HepG2 (cell line): ENCODE measurements at regions not wholly inside any gene's neighbourhood (a gene's known extent, or its start where the extent isn't known, plus 50 kb on each side); places are given as distances from the start of the nearest gene placed in this dataset.
A peak's percentile ranks its signal among the peaks of the same experiment; 100 is the strongest.

Experiments used
- AGO1 ChIP-seq: fragments of 200-400 bp; formaldehyde crosslinking; IDR thresholded peaks from 2 replicates; pipeline ENCODE4 v1.6.1; 2017; ENCODE audit warnings: mild to moderate bottlenecking, low read depth, low read length, moderate library complexity; ENCODE audit not compliant: poor library complexity, severe bottlenecking
- CREB1 ChIP-seq, 2 experiments: fragments of 450-650 bp in 1 of 2; IDR thresholded peaks; 2 replicates each; pipeline ENCODE4 v1.6.1; 2016 to 2017; ENCODE audit warnings: control low read depth in 1 of 2, mild to moderate bottlenecking in 1 of 2, missing compliant biosample characterization in 1 of 2, missing genetic modification characterization in 1 of 2
- ELF1 ChIP-seq: sonication (generic); formaldehyde crosslinking; IDR thresholded peaks from 2 replicates; pipeline ENCODE4 v1.4.0; 2020; ENCODE audit warnings: missing genetic modification reagents
- FOXP1 ChIP-seq, 2 experiments: fragments of 450-650 bp in 1 of 2; IDR thresholded peaks; 2 replicates each; pipeline ENCODE4 v1.6.1; 2017 to 2018; ENCODE audit warnings: antibody characterized with exemption in 1 of 2
- GATAD1 ChIP-seq: IDR thresholded peaks from 2 replicates; pipeline ENCODE4 v1.6.1; 2016; ENCODE audit warnings: missing genetic modification reagents, missing compliant biosample characterization
- GPN1 ChIP-seq: sonication (generic); formaldehyde crosslinking; IDR thresholded peaks from 2 replicates; pipeline ENCODE4 v1.5.1; 2020; ENCODE audit warnings: missing genetic modification reagents, borderline replicate concordance
- JUND ChIP-seq: sonication (generic); formaldehyde crosslinking; IDR thresholded peaks from 2 replicates; pipeline ENCODE4 v1.8.0; 2022; ENCODE audit warnings: mild to moderate bottlenecking, missing genetic modification reagents
- MXI1 ChIP-seq: IDR thresholded peaks from 3 replicates; pipeline ENCODE4 v1.6.1; 2012; ENCODE audit warnings: low read depth, low read length, inconsistent platforms, borderline replicate concordance
- SNRNP70 ChIP-seq: fragments of 200-400 bp; formaldehyde crosslinking; IDR thresholded peaks from 2 replicates; pipeline ENCODE4 v1.6.1; 2017; ENCODE audit warnings: mild to moderate bottlenecking, low read depth, low read length, moderate library complexity
- ZNF101 ChIP-seq: sonication (generic); formaldehyde crosslinking; IDR thresholded peaks from 2 replicates; pipeline ENCODE4 v1.4.0; 2020; ENCODE audit warnings: mild to moderate bottlenecking, low read depth, missing genetic modification reagents, borderline replicate concordance
- ZNF121 ChIP-seq: sonication (generic); formaldehyde crosslinking; IDR thresholded peaks from 2 replicates; pipeline ENCODE4 v1.5.0; 2020; ENCODE audit warnings: mild to moderate bottlenecking, missing genetic modification reagents
- ZNF335 ChIP-seq: sonication (generic); formaldehyde crosslinking; IDR thresholded peaks from 2 replicates; pipeline ENCODE4 v1.4.0; 2020; ENCODE audit warnings: missing genetic modification reagents
- ZNF720 ChIP-seq: sonication (generic); formaldehyde crosslinking; IDR thresholded peaks from 2 replicates; pipeline ENCODE4 v1.4.0; 2020; ENCODE audit warnings: missing genetic modification reagents
- ZNF839 ChIP-seq: sonication (generic); formaldehyde crosslinking; IDR thresholded peaks from 2 replicates; pipeline ENCODE4 v1.4.0; 2020; ENCODE audit warnings: missing genetic modification reagents, mild to moderate bottlenecking, borderline replicate concordance
- TF ChIP-seq, protein P1 (sequence below): sonication (generic); formaldehyde crosslinking; IDR thresholded peaks from 2 replicates; pipeline ENCODE4 v1.4.0; 2020; ENCODE audit warnings: missing genetic modification reagents, borderline replicate concordance
- TF ChIP-seq, protein P2 (sequence below): sonication (generic); formaldehyde crosslinking; IDR thresholded peaks from 2 replicates; pipeline ENCODE4 v1.4.0; 2020; ENCODE audit warnings: mild to moderate bottlenecking, missing genetic modification reagents
- TF ChIP-seq, protein P3 (sequence below): sonication (generic); formaldehyde crosslinking; IDR thresholded peaks from 2 replicates; pipeline ENCODE4 v1.4.0; 2020; ENCODE audit warnings: missing genetic modification reagents

DNA sequence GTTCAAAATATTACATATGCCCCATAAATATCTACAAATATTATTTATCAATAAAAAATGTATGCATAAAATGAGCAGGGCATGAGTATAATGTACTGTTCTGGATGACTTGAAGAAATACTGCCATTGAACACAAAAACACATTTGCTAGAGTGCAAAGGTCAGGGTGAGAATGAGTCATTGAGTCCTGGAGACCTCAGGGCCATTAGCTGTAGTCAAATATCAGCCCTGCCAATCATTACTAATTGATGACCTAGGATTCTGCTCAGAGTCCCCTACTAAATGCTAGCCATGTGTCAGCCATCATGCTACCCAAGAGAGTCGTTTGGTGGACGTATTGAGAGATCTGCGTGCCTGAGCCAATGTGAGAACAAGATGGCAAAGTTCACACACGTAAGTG lies 80.3 kb upstream of the FAM169A start (continued):
- TF ChIP-seq SNRNP70 (no peak), ZNF720 (CRISPR knock-in tag) (no peak), ELF1 (no peak), CREB1 (IDR thresholded peaks at IDR 0.05) (0 out of 2 replicates have a peak, but pooled peaks have one; percentile 3), CREB1 (CRISPR knock-in tag; IDR thresholded peaks at IDR 0.05) (no peak), GPN1 (CRISPR knock-in tag) (no peak), ZNF121 (no peak), AGO1 (no peak), ZNF839 (CRISPR knock-in tag) (no peak), GATAD1 (CRISPR knock-in tag) (no peak), JUND (CRISPR knock-in tag) (peak; percentile 84), ZNF101 (no peak), ZNF335 (CRISPR knock-in tag) (no peak), FOXP1 (IDR thresholded peaks at IDR 0.05) (no peak), FOXP1 (CRISPR knock-in tag; IDR thresholded peaks at IDR 0.05) (0 out of 2 replicates have a peak, but pooled peaks have one; percentile 15), MXI1 (peak; percentile 26; the same call in 1 of the 3 replicates)
- TF ChIP-seq, protein P1, sequence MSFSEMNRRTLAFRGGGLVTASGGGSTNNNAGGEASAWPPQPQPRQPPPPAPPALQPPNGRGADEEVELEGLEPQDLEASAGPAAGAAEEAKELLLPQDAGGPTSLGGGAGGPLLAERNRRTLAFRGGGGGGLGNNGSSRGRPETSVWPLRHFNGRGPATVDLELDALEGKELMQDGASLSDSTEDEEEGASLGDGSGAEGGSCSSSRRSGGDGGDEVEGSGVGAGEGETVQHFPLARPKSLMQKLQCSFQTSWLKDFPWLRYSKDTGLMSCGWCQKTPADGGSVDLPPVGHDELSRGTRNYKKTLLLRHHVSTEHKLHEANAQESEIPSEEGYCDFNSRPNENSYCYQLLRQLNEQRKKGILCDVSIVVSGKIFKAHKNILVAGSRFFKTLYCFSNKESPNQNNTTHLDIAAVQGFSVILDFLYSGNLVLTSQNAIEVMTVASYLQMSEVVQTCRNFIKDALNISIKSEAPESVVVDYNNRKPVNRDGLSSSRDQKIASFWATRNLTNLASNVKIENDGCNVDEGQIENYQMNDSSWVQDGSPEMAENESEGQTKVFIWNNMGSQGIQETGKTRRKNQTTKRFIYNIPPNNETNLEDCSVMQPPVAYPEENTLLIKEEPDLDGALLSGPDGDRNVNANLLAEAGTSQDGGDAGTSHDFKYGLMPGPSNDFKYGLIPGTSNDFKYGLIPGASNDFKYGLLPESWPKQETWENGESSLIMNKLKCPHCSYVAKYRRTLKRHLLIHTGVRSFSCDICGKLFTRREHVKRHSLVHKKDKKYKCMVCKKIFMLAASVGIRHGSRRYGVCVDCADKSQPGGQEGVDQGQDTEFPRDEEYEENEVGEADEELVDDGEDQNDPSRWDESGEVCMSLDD, result no peak
- TF ChIP-seq, protein P2, sequence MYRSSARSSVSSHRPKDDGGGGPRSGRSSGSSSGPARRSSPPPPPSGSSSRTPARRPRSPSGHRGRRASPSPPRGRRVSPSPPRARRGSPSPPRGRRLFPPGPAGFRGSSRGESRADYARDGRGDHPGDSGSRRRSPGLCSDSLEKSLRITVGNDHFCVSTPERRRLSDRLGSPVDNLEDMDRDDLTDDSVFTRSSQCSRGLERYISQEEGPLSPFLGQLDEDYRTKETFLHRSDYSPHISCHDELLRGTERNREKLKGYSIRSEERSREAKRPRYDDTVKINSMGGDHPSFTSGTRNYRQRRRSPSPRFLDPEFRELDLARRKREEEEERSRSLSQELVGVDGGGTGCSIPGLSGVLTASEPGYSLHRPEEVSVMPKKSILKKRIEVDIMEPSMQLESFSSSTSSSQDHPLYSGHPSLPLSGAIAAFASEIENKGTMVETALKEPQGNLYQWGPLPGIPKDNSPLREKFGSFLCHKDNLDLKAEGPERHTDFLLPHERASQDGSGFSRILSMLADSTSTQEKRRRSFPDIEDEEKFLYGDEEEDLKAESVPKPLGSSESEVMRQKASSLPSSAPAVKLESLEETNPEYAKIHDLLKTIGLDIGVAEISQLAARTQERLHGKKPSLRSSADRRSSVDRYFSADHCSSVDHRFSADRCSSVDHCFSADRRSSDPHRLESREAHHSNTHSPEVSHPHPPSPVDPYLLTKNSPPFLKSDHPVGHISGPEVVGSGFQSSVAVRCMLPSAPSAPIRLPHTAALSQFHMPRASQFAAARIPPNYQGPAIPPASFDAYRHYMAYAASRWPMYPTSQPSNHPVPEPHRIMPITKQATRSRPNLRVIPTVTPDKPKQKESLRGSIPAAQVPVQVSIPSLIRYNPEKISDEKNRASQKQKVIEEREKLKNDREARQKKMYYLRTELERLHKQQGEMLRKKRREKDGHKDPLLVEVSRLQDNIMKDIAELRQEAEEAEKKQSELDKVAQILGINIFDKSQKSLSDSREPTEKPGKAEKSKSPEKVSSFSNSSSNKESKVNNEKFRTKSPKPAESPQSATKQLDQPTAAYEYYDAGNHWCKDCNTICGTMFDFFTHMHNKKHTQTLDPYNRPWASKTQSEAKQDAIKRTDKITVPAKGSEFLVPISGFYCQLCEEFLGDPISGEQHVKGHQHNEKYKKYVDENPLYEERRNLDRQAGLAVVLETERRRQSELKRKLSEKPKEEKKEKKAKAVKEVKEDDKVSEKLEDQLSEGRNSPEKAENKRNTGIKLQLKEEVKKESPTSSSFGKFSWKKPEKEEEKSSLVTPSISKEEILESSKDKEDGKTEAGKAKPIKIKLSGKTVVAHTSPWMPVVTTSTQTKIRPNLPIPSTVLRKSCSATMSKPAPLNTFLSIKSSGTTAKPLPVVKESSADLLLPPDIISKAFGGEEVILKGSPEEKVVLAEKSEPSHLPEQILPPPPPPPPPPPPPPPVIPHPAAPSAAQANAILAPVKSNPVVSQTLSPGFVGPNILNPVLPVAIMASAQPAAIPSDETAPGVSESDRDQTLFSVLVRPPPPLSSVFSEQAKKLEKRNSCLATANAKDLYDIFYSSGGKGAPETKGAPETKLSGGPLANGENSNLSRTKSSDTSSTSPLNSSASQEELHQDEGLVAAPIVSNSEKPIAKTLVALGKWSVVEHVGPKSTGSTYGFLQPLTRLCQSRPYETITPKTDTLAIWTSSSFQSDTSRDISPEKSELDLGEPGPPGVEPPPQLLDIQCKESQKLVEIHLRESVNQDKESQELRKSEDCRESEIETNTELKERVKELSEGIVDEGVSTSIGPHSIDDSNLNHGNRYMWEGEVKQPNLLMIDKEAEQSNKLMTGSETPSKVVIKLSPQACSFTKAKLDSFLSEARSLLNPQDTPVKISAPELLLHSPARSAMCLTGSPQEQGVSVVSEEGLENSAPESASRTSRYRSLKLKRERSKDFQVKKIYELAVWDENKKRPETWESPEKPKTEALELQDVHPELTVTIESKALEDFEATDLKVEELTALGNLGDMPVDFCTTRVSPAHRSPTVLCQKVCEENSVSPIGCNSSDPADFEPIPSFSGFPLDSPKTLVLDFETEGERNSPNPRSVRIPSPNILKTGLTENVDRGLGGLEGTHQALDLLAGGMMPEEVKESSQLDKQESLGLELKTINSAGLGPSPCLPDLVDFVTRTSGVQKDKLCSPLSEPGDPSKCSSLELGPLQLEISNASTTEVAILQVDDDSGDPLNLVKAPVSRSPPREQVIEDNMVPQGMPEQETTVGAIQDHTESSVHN, result no peak
- TF ChIP-seq, protein P3, sequence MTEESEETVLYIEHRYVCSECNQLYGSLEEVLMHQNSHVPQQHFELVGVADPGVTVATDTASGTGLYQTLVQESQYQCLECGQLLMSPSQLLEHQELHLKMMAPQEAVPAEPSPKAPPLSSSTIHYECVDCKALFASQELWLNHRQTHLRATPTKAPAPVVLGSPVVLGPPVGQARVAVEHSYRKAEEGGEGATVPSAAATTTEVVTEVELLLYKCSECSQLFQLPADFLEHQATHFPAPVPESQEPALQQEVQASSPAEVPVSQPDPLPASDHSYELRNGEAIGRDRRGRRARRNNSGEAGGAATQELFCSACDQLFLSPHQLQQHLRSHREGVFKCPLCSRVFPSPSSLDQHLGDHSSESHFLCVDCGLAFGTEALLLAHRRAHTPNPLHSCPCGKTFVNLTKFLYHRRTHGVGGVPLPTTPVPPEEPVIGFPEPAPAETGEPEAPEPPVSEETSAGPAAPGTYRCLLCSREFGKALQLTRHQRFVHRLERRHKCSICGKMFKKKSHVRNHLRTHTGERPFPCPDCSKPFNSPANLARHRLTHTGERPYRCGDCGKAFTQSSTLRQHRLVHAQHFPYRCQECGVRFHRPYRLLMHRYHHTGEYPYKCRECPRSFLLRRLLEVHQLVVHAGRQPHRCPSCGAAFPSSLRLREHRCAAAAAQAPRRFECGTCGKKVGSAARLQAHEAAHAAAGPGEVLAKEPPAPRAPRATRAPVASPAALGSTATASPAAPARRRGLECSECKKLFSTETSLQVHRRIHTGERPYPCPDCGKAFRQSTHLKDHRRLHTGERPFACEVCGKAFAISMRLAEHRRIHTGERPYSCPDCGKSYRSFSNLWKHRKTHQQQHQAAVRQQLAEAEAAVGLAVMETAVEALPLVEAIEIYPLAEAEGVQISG (CRISPR knock-in tag), result no peak
